Mesenchymal stem cell (in vitro differentiated cells and primary cell): ENCODE measurements at regions not wholly inside any gene's neighbourhood (a gene's known extent, or its start where the extent isn't known, plus 50 kb on each side); places are given as distances from the start of the nearest gene placed in this dataset.

Experiments
- DNase-seq: peaks from one replicate; pipeline ENCODE4 v3.0.0-alpha.2; 2013
- H2AFZ ChIP-seq: one replicate; pipeline ENCODE4 v1.6.1; 2013; ENCODE audit warnings: low read depth, mild to moderate bottlenecking, control low read depth, inconsistent platforms, low read length, moderate library complexity
- H2AK5ac ChIP-seq: 2 replicates; pipeline ENCODE4 v1.6.1; 2013; ENCODE audit warnings: low read length, moderate library complexity, mild to moderate bottlenecking, inconsistent platforms; ENCODE audit not compliant: severe bottlenecking
- H2BK120ac ChIP-seq: one replicate; pipeline ENCODE4 v1.6.1; 2013; ENCODE audit warnings: low read depth, mild to moderate bottlenecking, inconsistent platforms, low read length, moderate library complexity
- H2BK12ac ChIP-seq, 2 experiments: one replicate each; pipeline ENCODE4 v1.6.1; 2013; ENCODE audit warnings: inconsistent platforms in 2 of 2, low read length in 2 of 2, mild to moderate bottlenecking in 2 of 2, moderate library complexity in 2 of 2, control low read depth in 1 of 2
- H2BK15ac ChIP-seq: one replicate; pipeline ENCODE4 v1.6.1; 2013; ENCODE audit warnings: mild to moderate bottlenecking, low read depth, inconsistent platforms; ENCODE audit not compliant: poor library complexity, severe bottlenecking
- H2BK5ac ChIP-seq: 2 replicates; pipeline ENCODE4 v1.6.1; 2013; ENCODE audit warnings: low read depth, mild to moderate bottlenecking, low read length, control low read depth, inconsistent platforms; ENCODE audit not compliant: poor library complexity, severe bottlenecking
- H3K14ac ChIP-seq, 2 experiments: one replicate each; pipeline ENCODE4 v1.6.1; 2013; ENCODE audit warnings: inconsistent platforms in 2 of 2, low read length in 2 of 2, control low read depth in 1 of 2, mild to moderate bottlenecking in 1 of 2, moderate library complexity in 1 of 2
- H3K18ac ChIP-seq, 2 experiments: one replicate each; pipeline ENCODE4 v1.6.1; 2013; ENCODE audit warnings: inconsistent platforms in 2 of 2, low read length in 2 of 2, control low read depth in 1 of 2, low read depth in 1 of 2, mild to moderate bottlenecking in 1 of 2
- H3K23ac ChIP-seq, 2 experiments: one replicate each; pipeline ENCODE4 v1.6.1; 2013; ENCODE audit warnings: inconsistent platforms in 2 of 2, low read length in 2 of 2, mild to moderate bottlenecking in 2 of 2, moderate library complexity in 2 of 2, control low read depth in 1 of 2
- H3K27ac ChIP-seq: 2 replicates; pipeline ENCODE4 v1.5.1; 2013; ENCODE audit warnings: mild to moderate bottlenecking, moderate library complexity, low read length, control low read depth, inconsistent platforms; ENCODE audit not compliant: poor library complexity, severe bottlenecking
- H3K27me3 ChIP-seq, 2 experiments: 2 replicates each; pipeline versions ENCODE4 v1.6.1 to v1.7.0; 2013; ENCODE audit warnings: low read length in 2 of 2, mild to moderate bottlenecking in 2 of 2, moderate library complexity in 2 of 2, control low read depth in 1 of 2, inconsistent platforms in 1 of 2; ENCODE audit not compliant: control insufficient read depth in 1 of 2, insufficient read depth in 1 of 2
- H3K36me3 ChIP-seq, 2 experiments: 2 replicates each; pipeline versions ENCODE4 v1.6.1 to v1.7.0; 2013; ENCODE audit warnings: low read length in 2 of 2, control low read depth in 1 of 2, inconsistent platforms in 1 of 2, low read depth in 1 of 2, mild to moderate bottlenecking in 1 of 2; ENCODE audit not compliant: insufficient read depth in 2 of 2, control insufficient read depth in 1 of 2
- H3K4ac ChIP-seq, 2 experiments: one replicate each; pipeline ENCODE4 v1.6.1; 2013; ENCODE audit warnings: inconsistent platforms in 2 of 2, low read length in 2 of 2, mild to moderate bottlenecking in 2 of 2, moderate library complexity in 2 of 2, control low read depth in 1 of 2, low read depth in 1 of 2
- H3K4me1 ChIP-seq: 2 replicates; pipeline ENCODE4 v1.6.1; 2013; ENCODE audit warnings: low read depth, low read length, control low read depth; ENCODE audit not compliant: control insufficient read depth, insufficient read depth
- H3K4me2 ChIP-seq: 2 replicates; pipeline ENCODE4 v1.6.1; 2013; ENCODE audit warnings: low read length, mild to moderate bottlenecking, inconsistent platforms; ENCODE audit not compliant: poor library complexity, severe bottlenecking
- H3K4me3 ChIP-seq, 2 experiments: 2 replicates each; pipeline versions ENCODE4 v1.5.1 to v1.7.0; 2013; ENCODE audit warnings: low read length in 2 of 2, mild to moderate bottlenecking in 2 of 2, control low read depth in 1 of 2, low read depth in 1 of 2; ENCODE audit not compliant: insufficient read depth in 1 of 2
- H3K79me1 ChIP-seq: replicated peaks from 2 replicates; pipeline ENCODE4 v1.6.1; 2013; ENCODE audit warnings: mild to moderate bottlenecking, control low read depth, low read length, inconsistent platforms; ENCODE audit not compliant: poor library complexity, severe bottlenecking
- H3K9ac ChIP-seq: 2 replicates; pipeline ENCODE4 v1.7.0; 2013; ENCODE audit warnings: mild to moderate bottlenecking, low read length, moderate library complexity
- H3K9me3 ChIP-seq: 2 replicates; pipeline ENCODE4 v1.7.0; 2013; ENCODE audit warnings: mild to moderate bottlenecking, low read length; ENCODE audit not compliant: control insufficient read depth
- H4K8ac ChIP-seq: one replicate; pipeline ENCODE4 v1.6.1; 2013; ENCODE audit warnings: inconsistent platforms, mild to moderate bottlenecking, low read length, moderate library complexity
- H4K91ac ChIP-seq: one replicate; pipeline ENCODE4 v1.6.1; 2013; ENCODE audit warnings: mild to moderate bottlenecking, low read length, inconsistent platforms
- whole genome bisulfite sequencing: methylation state at CpG from one replicate; pipeline ENCODE4 v1.1.7; 2013; ENCODE audit warnings: mixed read lengths; 5-methylcytosine and 5-hydroxymethylcytosine counted together

DNA sequence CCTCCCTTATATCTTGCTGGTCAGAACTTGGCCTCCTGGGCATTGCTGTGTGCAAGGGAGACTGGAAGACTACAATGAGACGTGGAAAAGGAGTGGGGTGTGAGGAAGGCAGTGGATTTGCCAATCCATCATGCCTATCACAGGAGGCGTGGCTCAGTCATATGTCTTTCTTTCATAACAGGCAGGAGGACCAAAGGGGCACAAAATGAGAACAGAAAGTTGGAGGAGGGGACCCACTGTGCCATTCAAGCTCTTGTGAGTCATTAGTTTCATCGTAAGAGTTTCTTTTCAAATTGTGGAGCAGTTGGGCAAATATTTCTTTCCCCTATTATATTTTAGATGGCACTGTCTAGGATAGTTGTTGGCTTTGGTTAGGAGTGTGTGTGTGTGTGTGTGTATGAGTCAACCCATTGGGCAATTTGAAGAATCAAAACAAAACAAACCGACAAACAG, 471.5 kb downstream of the TSHZ3 start:
- H4K8ac ChIP-seq = no peak overlapping the region
- WGBS = 57% methylated on average over 3 of the region's 4 CpGs
- no peak overlapping the region for H3K14ac ChIP-seq
- no peak overlapping the region for H3K4me2 ChIP-seq
- no peak overlapping the region for H2BK120ac ChIP-seq
- no peak overlapping the region for H2AK5ac ChIP-seq
- H2AFZ ChIP-seq = no peak overlapping the region
- no peak overlapping the region for H2BK15ac ChIP-seq
- H3K4me3 ChIP-seq = no peak overlapping the region
- H3K4me1 ChIP-seq = no peaks in the 10 kb centered on the region
- H3K27me3 ChIP-seq = no peaks in the 10 kb centered on the region
- H3K9ac ChIP-seq = no peak overlapping the region
- H2BK12ac ChIP-seq = no peak overlapping the region
- H2BK5ac ChIP-seq = no peak overlapping the region
- H3K79me1 ChIP-seq = no peaks in the 10 kb centered on the region
- no peaks in the 10 kb centered on the region for H3K9me3 ChIP-seq
- H4K91ac ChIP-seq = no peak overlapping the region
- no peak overlapping the region for H3K4ac ChIP-seq
- no peak for DNase-seq
- H3K36me3 ChIP-seq = no peaks in the 10 kb centered on the region
- H3K27ac ChIP-seq = no peak overlapping the region
- H3K23ac ChIP-seq = no peak overlapping the region
- no peak overlapping the region for H3K18ac ChIP-seq

DNA sequence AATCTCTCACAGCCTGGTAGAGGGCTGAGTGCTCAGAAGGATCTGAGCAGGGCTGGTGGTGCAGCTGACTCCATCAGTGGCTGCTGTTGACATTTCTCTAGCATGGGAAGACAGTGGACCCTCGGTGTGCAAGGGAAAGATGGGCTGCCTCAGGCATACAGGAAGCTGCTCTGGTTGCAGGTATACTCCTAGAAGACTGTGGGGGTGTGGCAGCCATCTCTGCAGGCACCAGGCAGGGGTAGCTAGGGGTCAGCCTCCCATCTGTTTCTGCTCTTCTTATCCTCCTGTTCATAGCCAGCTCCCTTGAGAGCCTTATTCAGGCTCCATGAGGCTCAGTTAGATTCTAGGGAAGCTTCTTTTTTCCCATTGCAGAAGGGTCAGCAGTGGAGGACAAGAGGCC, 475.5 kb downstream of the TSHZ3 start:
- no peak overlapping the region for H2BK15ac ChIP-seq
- H3K9ac ChIP-seq = no peak overlapping the region
- 56% methylated on average over 1 of the region's 1 CpG for WGBS
- no peaks in the 10 kb centered on the region for H3K36me3 ChIP-seq
- H3K27me3 ChIP-seq = peaks cover 0 to 7% of the 10 kb centered on the region in 2 experiments
- no peak for DNase-seq
- no peak overlapping the region for H2AK5ac ChIP-seq
- H2BK120ac ChIP-seq = no peak overlapping the region
- H3K4me1 ChIP-seq = no peaks in the 10 kb centered on the region
- H3K4me3 ChIP-seq = no peak overlapping the region
- H3K4ac ChIP-seq = no peak overlapping the region
- H2BK5ac ChIP-seq = no peak overlapping the region
- H3K4me2 ChIP-seq = no peak overlapping the region
- no peak overlapping the region for H4K91ac ChIP-seq
- H3K18ac ChIP-seq = no peak overlapping the region
- H3K79me1 ChIP-seq = no peaks in the 10 kb centered on the region
- no peak overlapping the region for H3K14ac ChIP-seq
- no peaks in the 10 kb centered on the region for H3K9me3 ChIP-seq
- no peak overlapping the region for H4K8ac ChIP-seq
- no peak overlapping the region for H3K27ac ChIP-seq
- no peak overlapping the region for H2AFZ ChIP-seq
- H2BK12ac ChIP-seq = no peak overlapping the region
- H3K23ac ChIP-seq = no peak overlapping the region

DNA sequence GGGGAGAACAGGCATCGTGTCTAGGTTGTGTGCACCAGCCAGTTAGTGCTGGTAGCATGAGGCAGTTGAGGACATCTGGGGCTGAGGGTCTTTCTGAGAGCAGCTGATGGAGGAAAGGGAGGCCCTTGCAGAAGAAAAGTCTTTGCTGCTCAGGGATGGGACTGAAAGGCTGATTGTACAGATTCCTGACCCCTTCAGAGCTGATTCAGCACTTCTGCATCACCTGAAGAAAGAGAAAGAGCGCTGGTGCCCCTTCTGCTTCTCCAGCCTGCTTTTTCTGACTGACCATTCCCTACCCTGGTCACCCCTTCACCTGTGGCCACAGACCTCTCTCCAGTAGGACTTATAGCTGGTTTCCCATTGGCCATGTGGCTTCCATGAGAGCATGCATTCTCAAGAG, 476.2 kb downstream of the TSHZ3 start:
- no peak overlapping the region for H2BK15ac ChIP-seq
- 61% methylated on average over 2 of the region's 2 CpGs for WGBS
- H2AK5ac ChIP-seq = no peak overlapping the region
- no peak overlapping the region for H2BK12ac ChIP-seq
- peaks cover 0 to 7% of the 10 kb centered on the region in 2 experiments for H3K27me3 ChIP-seq
- no peak overlapping the region for H3K27ac ChIP-seq
- no peak overlapping the region for H3K4me2 ChIP-seq
- H3K4ac ChIP-seq = no peak overlapping the region
- no peak overlapping the region for H3K4me3 ChIP-seq
- no peak overlapping the region for H2BK120ac ChIP-seq
- no peak overlapping the region for H3K14ac ChIP-seq
- no peak overlapping the region for H4K91ac ChIP-seq
- no peak overlapping the region for H3K9ac ChIP-seq
- no peak overlapping the region for H2BK5ac ChIP-seq
- no peak overlapping the region for H4K8ac ChIP-seq
- no peak overlapping the region for H2AFZ ChIP-seq
- no peaks in the 10 kb centered on the region for H3K4me1 ChIP-seq
- no peaks in the 10 kb centered on the region for H3K9me3 ChIP-seq
- no peak overlapping the region for H3K18ac ChIP-seq
- no peaks in the 10 kb centered on the region for H3K36me3 ChIP-seq
- H3K23ac ChIP-seq = no peak overlapping the region
- H3K79me1 ChIP-seq = no peaks in the 10 kb centered on the region
- no peak for DNase-seq

DNA sequence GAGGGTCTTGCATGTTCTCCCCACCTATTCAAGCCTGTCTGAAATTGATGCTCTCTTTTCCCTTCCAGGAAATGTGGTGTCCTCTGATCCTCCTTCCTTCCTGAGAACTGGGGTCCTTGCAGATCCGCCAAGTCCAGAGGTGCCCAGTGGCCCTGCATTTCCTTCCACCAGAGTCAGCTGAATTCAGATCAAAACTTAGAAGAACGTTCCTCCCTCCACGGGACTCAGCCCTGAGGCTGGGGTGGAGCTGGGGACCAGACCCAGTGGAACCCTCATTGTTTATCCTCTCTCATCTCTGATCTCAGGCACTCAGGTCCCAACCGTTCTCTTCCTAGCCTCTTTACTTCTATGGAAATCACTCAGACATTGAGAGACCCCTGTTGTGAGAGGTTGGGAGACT, 477.3 kb downstream of the TSHZ3 start:
- H2BK12ac ChIP-seq = no peak overlapping the region

More for the DNA sequence above, 477.3 kb downstream of the TSHZ3 start:
- no peak overlapping the region for H3K4me3 ChIP-seq
- WGBS = 79% methylated on average over 3 of the region's 4 CpGs
- peaks cover 0 to 7% of the 10 kb centered on the region in 2 experiments for H3K27me3 ChIP-seq
- H3K4ac ChIP-seq = no peak overlapping the region
- H3K36me3 ChIP-seq = no peaks in the 10 kb centered on the region
- H3K18ac ChIP-seq = no peak overlapping the region
- H2BK120ac ChIP-seq = no peak overlapping the region
- no peak overlapping the region for H3K9ac ChIP-seq
- no peak for DNase-seq
- no peaks in the 10 kb centered on the region for H3K9me3 ChIP-seq
- no peak overlapping the region for H4K8ac ChIP-seq
- H3K79me1 ChIP-seq = no peaks in the 10 kb centered on the region
- no peak overlapping the region for H3K23ac ChIP-seq
- H3K14ac ChIP-seq = no peak overlapping the region
- H2AFZ ChIP-seq = no peak overlapping the region
- no peak overlapping the region for H2BK5ac ChIP-seq
- no peak overlapping the region for H2AK5ac ChIP-seq
- H4K91ac ChIP-seq = no peak overlapping the region
- H2BK15ac ChIP-seq = no peak overlapping the region
- no peaks in the 10 kb centered on the region for H3K4me1 ChIP-seq
- H3K27ac ChIP-seq = no peak overlapping the region
- no peak overlapping the region for H3K4me2 ChIP-seq
